Peyer's patch (tissue), 4 donors: ENCODE measurements at regions not wholly inside any gene's neighbourhood (a gene's known extent, or its start where the extent isn't known, plus 50 kb on each side); places are given as distances from the start of the nearest gene placed in this dataset.

Experiments
- DNase-seq, 3 donors: peaks; one replicate each; pipeline ENCODE4 v3.0.0-alpha.2; 2017 to 2019
- H3K27ac ChIP-seq, 4 donors: fragments of 200-600 bp; sonication (generic); one replicate each; pipeline ENCODE4 v1.5.1; 2016 to 2019
- H3K27me3 ChIP-seq, 2 donors: fragments of 200-600 bp; sonication (generic); one replicate each; pipeline ENCODE4 v1.5.1; 2019
- H3K36me3 ChIP-seq, 3 donors: fragments of 200-600 bp; sonication (generic); one replicate each; pipeline ENCODE4 v1.5.1; 2016 to 2019
- H3K4me1 ChIP-seq, 4 donors: fragments of 200-600 bp; sonication (generic); one replicate each; pipeline ENCODE4 v1.5.1; 2016 to 2019
- H3K4me3 ChIP-seq, 4 donors: fragments of 200-600 bp; sonication (generic); 1 replicate in 3 of 4; 2 replicates in 1 of 4; pipeline ENCODE4 v1.5.1; 2016 to 2019; ENCODE audit warnings: mild to moderate bottlenecking in 1 of 4
- H3K9me3 ChIP-seq, 4 donors: fragments of 200-600 bp; sonication (generic); one replicate each; pipeline ENCODE4 v1.5.1; 2016 to 2019; ENCODE audit warnings: mild to moderate bottlenecking in 1 of 4
- CTCF ChIP-seq, 6 experiments: fragments of 450-650 bp in 4 of 6; fragments of 200-600 bp in 2 of 6; sonication (generic) in 1 of 6; IDR thresholded peaks; one replicate each; pipeline ENCODE4 v1.5.1; 2017 to 2019; ENCODE audit warnings: antibody characterized with exemption in 6 of 6, mild to moderate bottlenecking in 3 of 6, moderate library complexity in 1 of 6
- POLR2A ChIP-seq, 2 donors: fragments of 450-650 bp; IDR thresholded peaks; one replicate each; pipeline ENCODE4 v1.5.1; 2017; ENCODE audit warnings: antibody characterized with exemption in 2 of 2, mild to moderate bottlenecking in 2 of 2, moderate library complexity in 2 of 2

- H3K4me1 ChIP-seq, result no peaks in the 10 kb centered on the region
- H3K27me3 ChIP-seq, result no peaks in the 10 kb centered on the region
- H3K4me3 ChIP-seq, result no peak overlapping the region
- no peaks in the 10 kb centered on the region for H3K9me3 ChIP-seq
- no peaks in the 10 kb centered on the region for H3K36me3 ChIP-seq
- TF ChIP-seq CTCF (IDR thresholded peaks at IDR 0.05) (no peak), POLR2A (IDR thresholded peaks at IDR 0.05) (no peak)
- H3K27ac ChIP-seq, result no peak overlapping the region
- no peak for DNase-seq
Measured at GRCh38 chr5:1736065-1736464, 63.6 kb downstream of the MRPL36 start.

- no peak for DNase-seq
- TF ChIP-seq CTCF (IDR thresholded peaks at IDR 0.05) (no peak), POLR2A (IDR thresholded peaks at IDR 0.05) (no peak)
- no peak overlapping the region for H3K27ac ChIP-seq
- H3K27me3 ChIP-seq, result no peaks in the 10 kb centered on the region
- no peaks in the 10 kb centered on the region for H3K9me3 ChIP-seq
- no peaks in the 10 kb centered on the region for H3K36me3 ChIP-seq
- no peak overlapping the region for H3K4me3 ChIP-seq
- no peaks in the 10 kb centered on the region for H3K4me1 ChIP-seq
Measured at GRCh38 chr5:1735320-1735970, 64.2 kb downstream of the MRPL36 start.

DNA sequence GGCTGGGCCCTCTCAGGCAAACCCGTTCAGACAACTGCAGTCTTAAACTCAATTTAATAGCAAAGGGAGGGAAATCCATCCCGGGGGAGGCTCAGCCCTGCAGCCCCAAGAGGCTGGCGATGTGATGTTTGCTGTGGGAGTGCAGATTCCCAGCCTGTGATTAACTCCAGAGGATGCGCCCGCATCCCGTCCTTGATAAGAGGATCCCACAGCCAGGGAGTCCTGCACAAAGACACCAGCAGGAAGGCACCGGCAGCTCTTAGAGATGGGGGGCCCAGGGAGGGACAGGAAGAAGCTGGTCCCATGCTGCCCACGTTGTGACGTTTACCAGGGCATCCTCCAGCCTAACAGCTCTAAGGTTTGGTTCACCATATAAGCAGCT is 64.7 kb downstream of the MRPL36 start:
- no peaks in the 10 kb centered on the region for H3K4me1 ChIP-seq
- H3K4me3 ChIP-seq, result no peak overlapping the region
- no peaks in the 10 kb centered on the region for H3K9me3 ChIP-seq
- no peak for DNase-seq
- H3K36me3 ChIP-seq, result no peaks in the 10 kb centered on the region
- no peak overlapping the region for H3K27ac ChIP-seq
- no peak for TF ChIP-seq CTCF (IDR thresholded peaks at IDR 0.05)
- TF ChIP-seq POLR2A (IDR thresholded peaks at IDR 0.05), result no peak
- H3K27me3 ChIP-seq, result no peaks in the 10 kb centered on the region

GRCh38 chr5:1734271-1734907 is 65.2 kb downstream of the MRPL36 start:
- no peaks in the 10 kb centered on the region for H3K36me3 ChIP-seq
- H3K27me3 ChIP-seq, result no peaks in the 10 kb centered on the region
- no peaks in the 10 kb centered on the region for H3K9me3 ChIP-seq
- no peak overlapping the region for H3K27ac ChIP-seq
- TF ChIP-seq POLR2A (IDR thresholded peaks at IDR 0.05) (no peak), CTCF (IDR thresholded peaks at IDR 0.05) (no peak)
- H3K4me3 ChIP-seq, result no peak overlapping the region
- DNase-seq, result no peak
- H3K4me1 ChIP-seq, result no peaks in the 10 kb centered on the region

DNA sequence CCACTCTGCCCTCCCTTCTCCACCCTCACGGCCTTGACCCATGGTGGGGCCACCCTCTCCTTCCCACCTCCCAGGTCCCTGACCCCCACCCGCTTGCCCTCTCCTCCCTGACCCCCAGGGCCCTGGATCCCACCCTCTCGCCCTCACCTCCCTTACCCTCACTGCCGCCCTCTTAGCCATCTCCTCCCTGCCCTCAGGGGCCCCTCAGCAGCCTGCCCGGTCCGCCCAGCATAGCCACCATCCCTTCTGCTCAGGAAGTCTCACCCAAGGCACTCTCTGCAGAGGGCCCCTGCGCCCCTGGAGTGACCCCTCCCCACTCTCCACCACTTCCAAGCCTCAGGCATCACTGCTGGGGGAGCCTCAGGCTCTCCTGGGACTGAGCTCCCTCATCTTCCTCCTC is 66.3 kb downstream of the MRPL36 start:
- DNase-seq, result no peak

More for the DNA sequence above, 66.3 kb downstream of the MRPL36 start:
- Histone ChIP-seq H3K27ac (no peak overlapping the region), H3K36me3 (no peaks in the 10 kb centered on the region), H3K4me3 (no peak overlapping the region), H3K27me3 (no peaks in the 10 kb centered on the region), H3K4me1 (no peaks in the 10 kb centered on the region), H3K9me3 (no peaks in the 10 kb centered on the region)
- TF ChIP-seq POLR2A (IDR thresholded peaks at IDR 0.05) (no peak), CTCF (IDR thresholded peaks at IDR 0.05) (no peak)
